MCF 10A (cell line): ENCODE measurements at regions not wholly inside any gene's neighbourhood (a gene's known extent, or its start where the extent isn't known, plus 50 kb on each side); places are given as distances from the start of the nearest gene placed in this dataset.

ENCODE experiments used
- BruUV-seq: library from RNA; stranded (reverse); fragments of 400-500 nt; replicated peaks from 2 replicates; lab custom pipeline; 2021; lab: Mats Ljungman, UMichigan
- CTCF ChIA-PET: fragments of 300-600 bp; sonication (Branson Sonifier 250); formaldehyde crosslinking; extraction: SDS; loops from one replicate; lab custom pipeline; 2021; ENCODE audit warnings: antibody characterized with exemption, inconsistent platforms; lab: Yijun Ruan, JAX
- POLR2A ChIA-PET: fragments of 300-600, 350-650 bp; sonication (Branson Sonifier 250); formaldehyde crosslinking; extraction: SDS; loops from one replicate; lab custom pipeline; 2020; ENCODE audit warnings: antibody characterized with exemption, inconsistent platforms; lab: Yijun Ruan, JAX
- DNase-seq: peaks from one replicate; pipeline ENCODE4 v3.0.0-alpha.2; 2018; ENCODE audit not compliant: unreplicated experiment
- H3K27ac Mint-ChIP-seq: one replicate; pipeline ENCODE4 v1.8.0; 2022; ENCODE audit warnings: mild to moderate bottlenecking, low read depth, mixed read lengths; ENCODE audit not compliant: unreplicated experiment
- H3K27me3 Mint-ChIP-seq: one replicate; pipeline ENCODE4 v1.8.0; 2022; ENCODE audit warnings: mixed read lengths; ENCODE audit not compliant: insufficient read depth, unreplicated experiment
- H3K36me3 Mint-ChIP-seq: one replicate; pipeline ENCODE4 v1.8.0; 2022; ENCODE audit warnings: mild to moderate bottlenecking, moderate library complexity, mixed read lengths; ENCODE audit not compliant: insufficient read depth, unreplicated experiment
- H3K4me1 Mint-ChIP-seq: one replicate; pipeline ENCODE4 v1.8.0; 2022; ENCODE audit warnings: mixed read lengths; ENCODE audit not compliant: insufficient read depth, unreplicated experiment
- H3K4me3 Mint-ChIP-seq: one replicate; pipeline ENCODE4 v1.8.0; 2022; ENCODE audit warnings: mild to moderate bottlenecking, moderate library complexity, mixed read lengths; ENCODE audit not compliant: unreplicated experiment
- H3K9me3 Mint-ChIP-seq: one replicate; pipeline ENCODE4 v1.8.0; 2022; ENCODE audit warnings: mixed read lengths; ENCODE audit not compliant: unreplicated experiment
- intact Hi-C: fragments of 100-400 bp; cut with micrococcal nuclease; formaldehyde crosslinking; loops from 2 replicates; pipeline ENCODE4 v1.14.1; 2022
- TF ChIP-seq, protein P1 (sequence below): fragments of 200-600 bp; IDR thresholded peaks from one replicate; pipeline ENCODE4 v1.8.0; 2022; ENCODE audit warnings: antibody characterized with exemption, mild to moderate bottlenecking; ENCODE audit not compliant: unreplicated experiment

DNA sequence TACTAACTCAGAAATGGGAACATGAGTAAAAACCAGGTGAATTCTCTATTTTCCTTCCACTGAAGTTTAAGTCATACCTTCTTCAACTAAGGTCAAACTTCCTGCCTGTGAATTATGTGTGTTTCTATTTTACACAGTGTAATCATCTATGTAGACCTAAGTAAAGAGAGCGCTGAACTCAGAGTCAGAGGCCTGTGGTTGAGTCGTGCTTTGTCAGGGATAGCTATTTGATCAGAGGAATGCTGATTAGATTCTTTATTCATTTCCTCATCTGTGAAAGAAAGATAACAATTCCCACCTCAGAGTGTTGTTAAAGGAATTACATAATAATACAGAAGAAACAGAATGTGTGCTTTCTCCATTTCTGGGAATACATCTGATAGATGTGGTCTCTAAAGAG is 654.1 kb downstream of the STIM2 start:
- no peak for DNase-seq
- ChIA-PET CTCF (no interaction called here), POLR2A (no interaction called here)
- TF ChIP-seq, protein P1, sequence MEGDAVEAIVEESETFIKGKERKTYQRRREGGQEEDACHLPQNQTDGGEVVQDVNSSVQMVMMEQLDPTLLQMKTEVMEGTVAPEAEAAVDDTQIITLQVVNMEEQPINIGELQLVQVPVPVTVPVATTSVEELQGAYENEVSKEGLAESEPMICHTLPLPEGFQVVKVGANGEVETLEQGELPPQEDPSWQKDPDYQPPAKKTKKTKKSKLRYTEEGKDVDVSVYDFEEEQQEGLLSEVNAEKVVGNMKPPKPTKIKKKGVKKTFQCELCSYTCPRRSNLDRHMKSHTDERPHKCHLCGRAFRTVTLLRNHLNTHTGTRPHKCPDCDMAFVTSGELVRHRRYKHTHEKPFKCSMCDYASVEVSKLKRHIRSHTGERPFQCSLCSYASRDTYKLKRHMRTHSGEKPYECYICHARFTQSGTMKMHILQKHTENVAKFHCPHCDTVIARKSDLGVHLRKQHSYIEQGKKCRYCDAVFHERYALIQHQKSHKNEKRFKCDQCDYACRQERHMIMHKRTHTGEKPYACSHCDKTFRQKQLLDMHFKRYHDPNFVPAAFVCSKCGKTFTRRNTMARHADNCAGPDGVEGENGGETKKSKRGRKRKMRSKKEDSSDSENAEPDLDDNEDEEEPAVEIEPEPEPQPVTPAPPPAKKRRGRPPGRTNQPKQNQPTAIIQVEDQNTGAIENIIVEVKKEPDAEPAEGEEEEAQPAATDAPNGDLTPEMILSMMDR, result no peak
- Mint-ChIP-seq H3K36me3 (no peaks in the 10 kb centered on the region), H3K4me3 (no peak overlapping the region), H3K9me3 (peaks cover 8% of the 10 kb centered on the region), H3K27me3 (no peaks in the 10 kb centered on the region), H3K4me1 (peaks cover 7% of the 10 kb centered on the region), H3K27ac (no peak overlapping the region)
- BruUV-seq, result no TSS peak
- intact Hi-C loops, result no loop called here

DNA sequence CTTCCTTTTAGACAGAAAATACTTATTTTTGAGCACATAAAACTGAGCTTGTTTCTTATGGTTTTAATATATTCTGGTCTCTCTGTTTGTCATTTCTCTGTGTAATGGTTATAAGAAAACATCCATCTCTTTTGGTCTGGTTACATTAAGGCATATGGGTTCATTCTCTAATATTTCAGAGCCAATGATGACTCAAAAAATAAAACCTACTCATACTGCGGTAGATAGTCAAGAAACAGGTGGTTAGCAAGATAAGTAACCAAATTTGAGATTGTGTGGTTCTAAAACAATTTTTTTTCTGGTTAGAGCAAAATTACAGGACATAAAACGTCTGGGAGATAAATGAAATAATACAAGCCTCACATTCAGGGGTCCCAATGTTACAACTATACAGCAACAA is 654.5 kb downstream of the STIM2 start:
- H3K27me3 Mint-ChIP-seq, result no peaks in the 10 kb centered on the region
- intact Hi-C loops, result no loop called here
- H3K4me3 Mint-ChIP-seq, result no peak overlapping the region
- no peaks in the 10 kb centered on the region for H3K36me3 Mint-ChIP-seq
- CTCF ChIA-PET, result no interaction called here
- peaks cover 7% of the 10 kb centered on the region for H3K4me1 Mint-ChIP-seq
- DNase-seq, result no peak
- peaks cover 8% of the 10 kb centered on the region for H3K9me3 Mint-ChIP-seq
- POLR2A ChIA-PET, result no interaction called here
- no peak overlapping the region for H3K27ac Mint-ChIP-seq
- no TSS peak for BruUV-seq
- TF ChIP-seq, protein P1, result no peak

DNA sequence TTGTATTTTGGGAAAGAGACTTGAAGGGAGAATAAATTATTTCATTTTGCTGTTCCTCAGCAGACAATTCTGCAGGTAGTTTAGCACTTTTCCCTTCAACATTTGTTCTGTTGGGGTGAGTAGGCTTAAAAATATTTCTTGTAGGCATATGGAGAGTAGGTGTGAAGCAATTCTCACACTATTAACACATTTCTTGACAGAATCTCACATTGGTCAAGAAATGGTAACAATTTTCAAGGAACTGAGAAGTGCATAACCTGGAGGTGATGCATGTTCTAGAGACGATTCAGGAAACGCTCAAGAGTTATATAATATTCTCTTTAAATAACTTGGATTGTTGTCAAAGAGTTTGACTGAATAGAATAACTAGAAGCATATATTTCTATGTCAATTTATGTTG is 658.2 kb downstream of the STIM2 start:
- H3K4me1 Mint-ChIP-seq, result peaks cover 7% of the 10 kb centered on the region

GRCh38 chr4:27524224-27524623 is 663.6 kb downstream of the STIM2 start:
- Mint-ChIP-seq H3K4me3 (no peak overlapping the region), H3K9me3 (no peaks in the 10 kb centered on the region), H3K27ac (no peak overlapping the region), H3K4me1 (peaks cover 6% of the 10 kb centered on the region), H3K27me3 (no peaks in the 10 kb centered on the region), H3K36me3 (no peaks in the 10 kb centered on the region)
- peak; percentile 71 for DNase-seq
- ChIA-PET CTCF (interaction anchor here (0.6 kb wide), 1 partner anchor 13 kb away, joined by 3 read pairs; no protein-coding TSS in a partner anchor), POLR2A (interaction anchor here (0.7 kb wide), 1 partner anchor 171 kb away, joined by 3 read pairs; no protein-coding TSS in a partner anchor)
- BruUV-seq, result no TSS peak
- TF ChIP-seq, protein P1, result no peak
- intact Hi-C loops, result no loop called here

More for the DNA sequence above, 658.2 kb downstream of the STIM2 start:
- no peak for DNase-seq
- intact Hi-C loops, result no loop called here
- Mint-ChIP-seq H3K36me3 (no peaks in the 10 kb centered on the region), H3K4me3 (no peak overlapping the region), H3K27ac (no peak overlapping the region), H3K27me3 (no peaks in the 10 kb centered on the region), H3K9me3 (peaks cover 6% of the 10 kb centered on the region)
- ChIA-PET CTCF (no interaction called here), POLR2A (no interaction called here)
- TF ChIP-seq, protein P1, result no peak
- no TSS peak for BruUV-seq
